ENCODE measurements at regions not wholly inside any gene's neighbourhood (a gene's known extent, or its start where the extent isn't known, plus 50 kb on each side); places are given as distances from the start of the nearest gene placed in this dataset.

- ChIA-PET POLR2A (ENCODE audit: low non-redundant PET) (no interaction called here), CTCF (no interaction called here)
- Histone ChIP-seq H3K9me3 (ENCODE audit: low read depth, low read length, poor library complexity, severe bottlenecking) (no peaks in the 10 kb centered on the region), H3K36me3 (ENCODE audit: insufficient read depth, low read length, poor library complexity, severe bottlenecking) (no peaks in the 10 kb centered on the region), H3K4me3 (ENCODE audit: low read depth, low read length, poor library complexity, severe bottlenecking) (no peak overlapping the region), H3K27me3 (replicated peaks; ENCODE audit: insufficient read depth, low read depth, low read length, poor library complexity) (no peaks in the 10 kb centered on the region), H3K27ac (ENCODE audit: low read depth, low read length, poor library complexity, severe bottlenecking) (no peak overlapping the region), H3K4me1 (ENCODE audit: insufficient read depth, low read length, poor library complexity, severe bottlenecking) (peaks cover 12% of the 10 kb centered on the region)
- BruUV-seq (replicated peaks) = no TSS peak
- no peak for DNase-seq (ENCODE audit: low spot score)
- intact Hi-C loops (cut with micrococcal nuclease; ENCODE audit: unreplicated experiment) = no loop called here
- no peak for TF ChIP-seq CTCF (conservative IDR thresholded peaks at IDR 0.05; ENCODE audit: low read depth, low read length)
- no peak for TF ChIP-seq EZH2 (IDR thresholded peaks at IDR 0.05; ENCODE audit: borderline replicate concordance, low read depth, low read length, poor library complexity, severe bottlenecking)
These were observed 249.1 kb upstream of the FAM47A start for GRCh38 chrX:34381241-34381640.

GRCh38 chrX:34379891-34380290, 247.8 kb upstream of the FAM47A start:
- Histone ChIP-seq H3K4me3 (ENCODE audit: low read depth, low read length, poor library complexity, severe bottlenecking) (no peak overlapping the region), H3K36me3 (ENCODE audit: insufficient read depth, low read length, poor library complexity, severe bottlenecking) (no peaks in the 10 kb centered on the region), H3K27me3 (replicated peaks; ENCODE audit: insufficient read depth, low read depth, low read length, poor library complexity) (no peaks in the 10 kb centered on the region), H3K27ac (ENCODE audit: low read depth, low read length, poor library complexity, severe bottlenecking) (no peak overlapping the region), H3K9me3 (ENCODE audit: low read depth, low read length, poor library complexity, severe bottlenecking) (no peaks in the 10 kb centered on the region), H3K4me1 (ENCODE audit: insufficient read depth, low read length, poor library complexity, severe bottlenecking) (peaks cover 12% of the 10 kb centered on the region)
- intact Hi-C loops (cut with micrococcal nuclease; ENCODE audit: unreplicated experiment) = no loop called here
- no peak for DNase-seq (ENCODE audit: low spot score)
- CTCF ChIA-PET = no interaction called here
- BruUV-seq (replicated peaks) = no TSS peak
- POLR2A ChIA-PET (ENCODE audit: low non-redundant PET) = no interaction called here
- no peak for TF ChIP-seq CTCF (conservative IDR thresholded peaks at IDR 0.05; ENCODE audit: low read depth, low read length)
- no peak for TF ChIP-seq EZH2 (IDR thresholded peaks at IDR 0.05; ENCODE audit: borderline replicate concordance, low read depth, low read length, poor library complexity, severe bottlenecking)

- Histone ChIP-seq H3K27me3 (replicated peaks; ENCODE audit: insufficient read depth, low read depth, low read length, poor library complexity) (no peaks in the 10 kb centered on the region), H3K9me3 (ENCODE audit: low read depth, low read length, poor library complexity, severe bottlenecking) (peaks cover 5% of the 10 kb centered on the region), H3K4me1 (ENCODE audit: insufficient read depth, low read length, poor library complexity, severe bottlenecking) (no peaks in the 10 kb centered on the region), H3K4me3 (ENCODE audit: low read depth, low read length, poor library complexity, severe bottlenecking) (no peak overlapping the region), H3K36me3 (ENCODE audit: insufficient read depth, low read length, poor library complexity, severe bottlenecking) (no peaks in the 10 kb centered on the region), H3K27ac (ENCODE audit: low read depth, low read length, poor library complexity, severe bottlenecking) (no peak overlapping the region)
- intact Hi-C loops (cut with micrococcal nuclease; ENCODE audit: unreplicated experiment) = no loop called here
- POLR2A ChIA-PET (ENCODE audit: low non-redundant PET) = no interaction called here
- TF ChIP-seq CTCF (conservative IDR thresholded peaks at IDR 0.05; ENCODE audit: low read depth, low read length) = no peak
- TF ChIP-seq EZH2 (IDR thresholded peaks at IDR 0.05; ENCODE audit: borderline replicate concordance, low read depth, low read length, poor library complexity, severe bottlenecking) = no peak
- CTCF ChIA-PET = no interaction called here
- no peak for DNase-seq (ENCODE audit: low spot score)
- BruUV-seq (replicated peaks) = no TSS peak
These were observed 245.5 kb upstream of the FAM47A start for GRCh38 chrX:34377645-34378044.
